NCI-H345 (cell line): ENCODE measurements at regions not wholly inside any gene's neighbourhood (a gene's known extent, or its start where the extent isn't known, plus 50 kb on each side); places are given as distances from the start of the nearest gene placed in this dataset.

Source experiments
- DNase-seq: peaks from one replicate; lab custom pipeline; 2025; lab: John Stamatoyannopoulos, UW

GRCh38 chr4:29521281-29521680 is 1198.9 kb upstream of the PCDH7 start:
- DNase-seq: no peak

- DNase-seq: no peak
Measured at GRCh38 chr4:29536745-29537144, 1183.4 kb upstream of the PCDH7 start.

- no peak for DNase-seq
Measured at GRCh38 chr4:29538889-29539646, 1181.1 kb upstream of the PCDH7 start.

GRCh38 chr4:29540439-29541102 is 1179.6 kb upstream of the PCDH7 start:
- DNase-seq: no peak

GRCh38 chr4:29541757-29542156 is 1178.4 kb upstream of the PCDH7 start:
- no peak for DNase-seq

GRCh38 chr4:29549342-29549741 is 1170.8 kb upstream of the PCDH7 start:
- DNase-seq: no peak

GRCh38 chr4:29551821-29552220 is 1168.3 kb upstream of the PCDH7 start:
- DNase-seq: no peak

GRCh38 chr4:29553846-29554245 is 1166.3 kb upstream of the PCDH7 start:
- DNase-seq: no peak

- DNase-seq: no peak
Measured at GRCh38 chr4:29558789-29559188, 1161.4 kb upstream of the PCDH7 start.

- no peak for DNase-seq
Measured at GRCh38 chr4:29559286-29559685, 1160.9 kb upstream of the PCDH7 start.

- no peak for DNase-seq
Measured at GRCh38 chr4:29560452-29560851, 1159.7 kb upstream of the PCDH7 start.

GRCh38 chr4:29565256-29565655 is 1154.9 kb upstream of the PCDH7 start:
- no peak for DNase-seq

GRCh38 chr4:29566371-29566770 is 1153.8 kb upstream of the PCDH7 start:
- no peak for DNase-seq

GRCh38 chr4:29571322-29571721 is 1148.8 kb upstream of the PCDH7 start:
- no peak for DNase-seq

GRCh38 chr4:29578329-29578728 is 1141.8 kb upstream of the PCDH7 start:
- DNase-seq: no peak

GRCh38 chr4:29581457-29581856 is 1138.7 kb upstream of the PCDH7 start:
- DNase-seq: no peak

GRCh38 chr4:29588617-29589016 is 1131.6 kb upstream of the PCDH7 start:
- DNase-seq: no peak

GRCh38 chr4:29596228-29596627 is 1123.9 kb upstream of the PCDH7 start:
- DNase-seq: no peak

- DNase-seq: no peak
Measured at GRCh38 chr4:29619168-29619567, 1101.0 kb upstream of the PCDH7 start.

- DNase-seq: no peak
Measured at GRCh38 chr4:29632199-29632598, 1088.0 kb upstream of the PCDH7 start.

- no peak for DNase-seq
Measured at GRCh38 chr4:29636961-29637360, 1083.2 kb upstream of the PCDH7 start.

- no peak for DNase-seq
Measured at GRCh38 chr4:29653221-29653620, 1066.9 kb upstream of the PCDH7 start.

- no peak for DNase-seq
Measured at GRCh38 chr4:29680644-29681043, 1039.5 kb upstream of the PCDH7 start.

- no peak for DNase-seq
Measured at GRCh38 chr4:29704059-29704458, 1016.1 kb upstream of the PCDH7 start.
